GM23338 (cell line): ENCODE measurements at regions not wholly inside any gene's neighbourhood (a gene's known extent, or its start where the extent isn't known, plus 50 kb on each side); places are given as distances from the start of the nearest gene placed in this dataset.

Experiments
- ATAC-seq: fragments of 200-7000 bp; cut with Tn5 transposase; 3 replicates; pipeline ENCODE4 v1.9.1; 2020
- DNase-seq: peaks from one replicate; pipeline ENCODE4 v3.0.0-alpha.2; 2015; ENCODE audit warnings: low spot score
- H2AFZ ChIP-seq: fragments of 200-600 bp; sonication (generic); 2 replicates; pipeline ENCODE4 v1.8.0; 2016; ENCODE audit warnings: antibody characterized with exemption, mild to moderate bottlenecking, moderate library complexity
- H3F3A ChIP-seq: fragments of 200-600 bp; sonication (generic); replicated peaks from 2 replicates; pipeline ENCODE4 v1.8.0; 2017; ENCODE audit warnings: antibody characterized with exemption, mixed run types, low read depth
- H3K27ac ChIP-seq: fragments of 200-600 bp; sonication (generic); 2 replicates; pipeline ENCODE4 v1.6.1; 2016; ENCODE audit warnings: low read depth
- H3K27me3 ChIP-seq: fragments of 200-600 bp; sonication (generic); 2 replicates; pipeline ENCODE4 v1.8.0; 2016; ENCODE audit warnings: mild to moderate bottlenecking, mixed run types, moderate library complexity; ENCODE audit not compliant: insufficient read depth
- H3K36me3 ChIP-seq: fragments of 200-600 bp; sonication (generic); 2 replicates; pipeline ENCODE4 v1.8.0; 2016; ENCODE audit warnings: mild to moderate bottlenecking; ENCODE audit not compliant: insufficient read depth
- H3K4me1 ChIP-seq: fragments of 200-600 bp; sonication (generic); 2 replicates; pipeline ENCODE4 v1.8.0; 2016; ENCODE audit warnings: mild to moderate bottlenecking, moderate library complexity; ENCODE audit not compliant: insufficient read depth
- H3K4me2 ChIP-seq: fragments of 200-600 bp; sonication (generic); 2 replicates; pipeline ENCODE4 v1.7.1; 2017; ENCODE audit warnings: mixed run types
- H3K4me3 ChIP-seq: fragments of 200-600 bp; sonication (generic); 2 replicates; pipeline ENCODE4 v1.6.1; 2016; ENCODE audit warnings: mixed run types
- H3K79me2 ChIP-seq: fragments of 200-600 bp; sonication (generic); replicated peaks from 2 replicates; pipeline ENCODE4 v1.8.0; 2017; ENCODE audit warnings: mild to moderate bottlenecking; ENCODE audit not compliant: insufficient read depth
- H3K9me2 ChIP-seq: fragments of 200-600 bp; sonication (generic); 2 replicates; pipeline ENCODE4 v1.8.0; 2017; ENCODE audit not compliant: insufficient read depth
- H4K20me1 ChIP-seq: fragments of 200-600 bp; sonication (generic); replicated peaks from 2 replicates; pipeline ENCODE4 v1.8.0; 2017; ENCODE audit warnings: mild to moderate bottlenecking; ENCODE audit not compliant: insufficient read depth
- H3K27ac Mint-ChIP-seq: 2 replicates; pipeline ENCODE4 v1.8.0; 2020; ENCODE audit warnings: inconsistent platforms, mild to moderate bottlenecking, moderate library complexity, mixed read lengths
- H3K27me3 Mint-ChIP-seq: 3 replicates; pipeline ENCODE4 v1.8.0; 2022; ENCODE audit warnings: low read depth, mild to moderate bottlenecking, moderate library complexity, mixed read lengths, inconsistent platforms; ENCODE audit not compliant: insufficient read depth, poor library complexity
- H3K36me3 Mint-ChIP-seq: 3 replicates; pipeline ENCODE4 v1.8.0; 2021; ENCODE audit warnings: low read depth, mild to moderate bottlenecking, inconsistent platforms, moderate library complexity, mixed read lengths
- H3K4me1 Mint-ChIP-seq: 3 replicates; pipeline ENCODE4 v1.8.0; 2020; ENCODE audit warnings: mild to moderate bottlenecking, inconsistent platforms, mixed read lengths
- H3K4me3 Mint-ChIP-seq: 3 replicates; pipeline ENCODE4 v1.8.0; 2021; ENCODE audit warnings: moderate library complexity, mild to moderate bottlenecking, inconsistent platforms, mixed read lengths
- H3K9me3 Mint-ChIP-seq: 3 replicates; pipeline ENCODE4 v1.8.0; 2020; ENCODE audit warnings: moderate library complexity, mild to moderate bottlenecking, inconsistent platforms, mixed read lengths
- CREB1 ChIP-seq: fragments of 250-450 bp; sonication (Bioruptor Pico); IDR thresholded peaks from 2 replicates; pipeline ENCODE4 v1.5.0; 2020; ENCODE audit warnings: low read depth, mild to moderate bottlenecking, moderate library complexity
- ETS1 ChIP-seq: IDR thresholded peaks from 2 replicates; pipeline ENCODE4 v1.6.1; 2016; ENCODE audit warnings: antibody characterized with exemption
- EZH2 ChIP-seq: fragments of 200-600 bp; sonication (generic); IDR thresholded peaks from one replicate; pipeline ENCODE4 v1.8.0; 2017; ENCODE audit warnings: antibody characterized with exemption, mild to moderate bottlenecking, low read depth; ENCODE audit not compliant: unreplicated experiment
- JUNB ChIP-seq: IDR thresholded peaks from one replicate; pipeline ENCODE4 v1.6.1; 2016; ENCODE audit warnings: antibody characterized with exemption; ENCODE audit not compliant: unreplicated experiment
- POLR2AphosphoS5 ChIP-seq: IDR thresholded peaks from 2 replicates; pipeline ENCODE4 v1.6.1; 2016; ENCODE audit warnings: antibody characterized with exemption, low read depth
- REST ChIP-seq: IDR thresholded peaks from one replicate; pipeline ENCODE4 v1.6.1; 2018; ENCODE audit warnings: antibody characterized with exemption; ENCODE audit not compliant: unreplicated experiment
- STAT1 ChIP-seq: IDR thresholded peaks from one replicate; pipeline ENCODE4 v1.6.1; 2016; ENCODE audit warnings: antibody characterized with exemption; ENCODE audit not compliant: unreplicated experiment
- ZNF331 ChIP-seq: fragments of 250-450 bp; sonication (Bioruptor Pico); IDR thresholded peaks from 2 replicates; pipeline ENCODE4 v1.5.0; 2020; ENCODE audit warnings: low read depth, mild to moderate bottlenecking, moderate library complexity
- ZNF462 ChIP-seq: fragments of 250-450 bp; sonication (Bioruptor Pico); IDR thresholded peaks from 2 replicates; pipeline ENCODE4 v1.5.0; 2020; ENCODE audit warnings: mild to moderate bottlenecking, moderate library complexity
- TF ChIP-seq, protein P1 (sequence below), 2 experiments: fragments of 200-600 bp in 1 of 2; sonication (generic) in 1 of 2; conservative IDR thresholded peaks; 2 replicates each; pipeline versions ENCODE4 v1.5.1 to v1.6.1; 2016 to 2017; ENCODE audit warnings: antibody characterized with exemption in 2 of 2, low read depth in 2 of 2, mild to moderate bottlenecking in 2 of 2, moderate library complexity in 1 of 2

- H3K4me1 ChIP-seq, result no peaks in the 10 kb centered on the region
- H3K36me3 Mint-ChIP-seq, result no peaks in the 10 kb centered on the region
- H3K27me3 Mint-ChIP-seq, result no peaks in the 10 kb centered on the region
- ATAC-seq (no peak), DNase-seq (no peak)
- H3K4me3 Mint-ChIP-seq, result no peak overlapping the region
- H3K4me3 ChIP-seq, result no peak overlapping the region
- H3K79me2 ChIP-seq, result no peaks in the 10 kb centered on the region
- H3K27ac Mint-ChIP-seq, result no peak overlapping the region
- no peaks in the 10 kb centered on the region for H3K9me3 Mint-ChIP-seq
- TF ChIP-seq ETS1, result no peak
- no peak for TF ChIP-seq JUNB
- no peak for TF ChIP-seq REST
- no peak for TF ChIP-seq ZNF331
- no peak for TF ChIP-seq ZNF462
- TF ChIP-seq, protein P1, sequence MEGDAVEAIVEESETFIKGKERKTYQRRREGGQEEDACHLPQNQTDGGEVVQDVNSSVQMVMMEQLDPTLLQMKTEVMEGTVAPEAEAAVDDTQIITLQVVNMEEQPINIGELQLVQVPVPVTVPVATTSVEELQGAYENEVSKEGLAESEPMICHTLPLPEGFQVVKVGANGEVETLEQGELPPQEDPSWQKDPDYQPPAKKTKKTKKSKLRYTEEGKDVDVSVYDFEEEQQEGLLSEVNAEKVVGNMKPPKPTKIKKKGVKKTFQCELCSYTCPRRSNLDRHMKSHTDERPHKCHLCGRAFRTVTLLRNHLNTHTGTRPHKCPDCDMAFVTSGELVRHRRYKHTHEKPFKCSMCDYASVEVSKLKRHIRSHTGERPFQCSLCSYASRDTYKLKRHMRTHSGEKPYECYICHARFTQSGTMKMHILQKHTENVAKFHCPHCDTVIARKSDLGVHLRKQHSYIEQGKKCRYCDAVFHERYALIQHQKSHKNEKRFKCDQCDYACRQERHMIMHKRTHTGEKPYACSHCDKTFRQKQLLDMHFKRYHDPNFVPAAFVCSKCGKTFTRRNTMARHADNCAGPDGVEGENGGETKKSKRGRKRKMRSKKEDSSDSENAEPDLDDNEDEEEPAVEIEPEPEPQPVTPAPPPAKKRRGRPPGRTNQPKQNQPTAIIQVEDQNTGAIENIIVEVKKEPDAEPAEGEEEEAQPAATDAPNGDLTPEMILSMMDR (conservative IDR thresholded peaks at IDR 0.05; ENCODE audit: low read depth in 2 of 2), result no peak
- no peak for TF ChIP-seq STAT1
- no peak for TF ChIP-seq EZH2
- TF ChIP-seq POLR2AphosphoS5, result no peak
- TF ChIP-seq CREB1 (CRISPR knock-in tag), result no peak
- no peaks in the 10 kb centered on the region for H3K9me2 ChIP-seq
- no peaks in the 10 kb centered on the region for H4K20me1 ChIP-seq
- no peaks in the 10 kb centered on the region for H3K36me3 ChIP-seq
- no peaks in the 10 kb centered on the region for H3F3A ChIP-seq
- no peak overlapping the region for H2AFZ ChIP-seq
- H3K27ac ChIP-seq, result no peak overlapping the region
- no peaks in the 10 kb centered on the region for H3K4me1 Mint-ChIP-seq
- no peaks in the 10 kb centered on the region for H3K27me3 ChIP-seq
- H3K4me2 ChIP-seq, result no peak overlapping the region
Observed at GRCh38 chrX:13452283-13452682, 117.1 kb upstream of the EGFL6 start.
